ENCODE measurements at regions not wholly inside any gene's neighbourhood (a gene's known extent, or its start where the extent isn't known, plus 50 kb on each side); places are given as distances from the start of the nearest gene placed in this dataset.

- TF ChIP-seq POLR2A (IDR thresholded peaks at IDR 0.05; ENCODE audit: low read depth, low read length) (no peak), CTCF (IDR thresholded peaks at IDR 0.05; ENCODE audit: extremely low read depth in 1 of 2, insufficient read depth in 1 of 2, low read depth in 1 of 2, low read length in 2 of 2) (no peak), EZH2 (IDR thresholded peaks at IDR 0.05; ENCODE audit: borderline replicate concordance, low read depth, low read length, severe bottlenecking) (no peak), MAX (IDR thresholded peaks at IDR 0.05; ENCODE audit: insufficient read depth, insufficient read length) (no peak), POLR2AphosphoS5 (IDR thresholded peaks at IDR 0.05; ENCODE audit: insufficient read depth, low read depth, low read length) (no peak), GATA2 (IDR thresholded peaks at IDR 0.05; ENCODE audit: insufficient read depth, insufficient read length, low read depth, low read length) (no peak), JUN (IDR thresholded peaks at IDR 0.05; ENCODE audit: borderline replicate concordance, insufficient read depth, insufficient read length, low read depth) (no peak), FOS (IDR thresholded peaks at IDR 0.05; ENCODE audit: borderline replicate concordance, insufficient read depth, low read length) (no peak)
Observed at GRCh38 chr11:91921974-91922373, 302.6 kb upstream of the FAT3 start.

Data from endothelial cell of umbilical vein (primary cell).